ENCODE measurements at regions not wholly inside any gene's neighbourhood (a gene's known extent, or its start where the extent isn't known, plus 50 kb on each side); places are given as distances from the start of the nearest gene placed in this dataset.

GRCh38 chr4:161189286-161190134 is 974.3 kb downstream of the FSTL5 start:
- no peak for ATAC-seq
- no peaks in the 10 kb centered on the region for H3K9me3 ChIP-seq
- intact Hi-C loops (cut with DNase I, micrococcal nuclease): no loop called here
- DNase-seq: no peak
- TF ChIP-seq, protein P1, sequence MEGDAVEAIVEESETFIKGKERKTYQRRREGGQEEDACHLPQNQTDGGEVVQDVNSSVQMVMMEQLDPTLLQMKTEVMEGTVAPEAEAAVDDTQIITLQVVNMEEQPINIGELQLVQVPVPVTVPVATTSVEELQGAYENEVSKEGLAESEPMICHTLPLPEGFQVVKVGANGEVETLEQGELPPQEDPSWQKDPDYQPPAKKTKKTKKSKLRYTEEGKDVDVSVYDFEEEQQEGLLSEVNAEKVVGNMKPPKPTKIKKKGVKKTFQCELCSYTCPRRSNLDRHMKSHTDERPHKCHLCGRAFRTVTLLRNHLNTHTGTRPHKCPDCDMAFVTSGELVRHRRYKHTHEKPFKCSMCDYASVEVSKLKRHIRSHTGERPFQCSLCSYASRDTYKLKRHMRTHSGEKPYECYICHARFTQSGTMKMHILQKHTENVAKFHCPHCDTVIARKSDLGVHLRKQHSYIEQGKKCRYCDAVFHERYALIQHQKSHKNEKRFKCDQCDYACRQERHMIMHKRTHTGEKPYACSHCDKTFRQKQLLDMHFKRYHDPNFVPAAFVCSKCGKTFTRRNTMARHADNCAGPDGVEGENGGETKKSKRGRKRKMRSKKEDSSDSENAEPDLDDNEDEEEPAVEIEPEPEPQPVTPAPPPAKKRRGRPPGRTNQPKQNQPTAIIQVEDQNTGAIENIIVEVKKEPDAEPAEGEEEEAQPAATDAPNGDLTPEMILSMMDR (IDR thresholded peaks at IDR 0.05): no peak
- no peak overlapping the region for H3K4me3 ChIP-seq
- H3K4me1 ChIP-seq (ENCODE audit: low read depth): no peaks in the 10 kb centered on the region
- no peaks in the 10 kb centered on the region for H3K36me3 ChIP-seq (ENCODE audit: low read depth)

GRCh38 chr4:161188578-161188977 is 975.2 kb downstream of the FSTL5 start:
- H3K4me3 ChIP-seq: no peak overlapping the region
- DNase-seq (no peak), ATAC-seq (no peak)
- TF ChIP-seq, protein P1 (IDR thresholded peaks at IDR 0.05): no peak
- no peaks in the 10 kb centered on the region for H3K4me1 ChIP-seq (ENCODE audit: low read depth)
- H3K9me3 ChIP-seq: no peaks in the 10 kb centered on the region
- intact Hi-C loops (cut with DNase I, micrococcal nuclease): no loop called here
- no peaks in the 10 kb centered on the region for H3K36me3 ChIP-seq (ENCODE audit: low read depth)

GRCh38 chr4:161187569-161187968 is 976.2 kb downstream of the FSTL5 start:
- TF ChIP-seq, protein P1 (IDR thresholded peaks at IDR 0.05): no peak
- Histone ChIP-seq H3K36me3 (ENCODE audit: low read depth) (no peaks in the 10 kb centered on the region), H3K4me3 (no peak overlapping the region), H3K9me3 (no peaks in the 10 kb centered on the region), H3K4me1 (ENCODE audit: low read depth) (no peaks in the 10 kb centered on the region)
- DNase-seq (no peak), ATAC-seq (no peak)
- intact Hi-C loops (cut with DNase I, micrococcal nuclease): no loop called here

DNA sequence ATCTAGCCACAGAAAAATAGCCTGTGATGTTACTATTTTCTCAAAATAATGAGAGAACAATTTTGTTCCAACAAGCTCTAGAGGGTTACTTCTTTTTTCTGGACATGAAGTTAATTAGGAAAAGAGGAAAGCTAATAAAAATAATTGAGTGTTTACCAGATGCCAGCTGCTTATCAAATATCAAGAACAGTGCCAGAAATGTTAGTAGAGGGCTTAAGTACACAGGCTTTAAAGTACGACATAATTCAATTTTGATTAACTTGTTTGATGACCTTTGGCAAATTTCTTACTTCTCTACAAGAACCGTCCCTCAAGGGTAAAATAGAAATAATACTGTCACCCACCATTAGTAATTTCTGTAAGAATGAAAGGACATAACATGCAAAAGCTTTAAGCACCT is 977.0 kb downstream of the FSTL5 start:
- Histone ChIP-seq H3K36me3 (ENCODE audit: low read depth) (no peaks in the 10 kb centered on the region), H3K4me3 (no peak overlapping the region), H3K4me1 (ENCODE audit: low read depth) (no peaks in the 10 kb centered on the region), H3K9me3 (no peaks in the 10 kb centered on the region)
- intact Hi-C loops (cut with DNase I, micrococcal nuclease): no loop called here
- TF ChIP-seq, protein P1 (IDR thresholded peaks at IDR 0.05): no peak
- ATAC-seq: no peak
- DNase-seq: no peak

- no peaks in the 10 kb centered on the region for H3K9me3 ChIP-seq
- H3K4me1 ChIP-seq (ENCODE audit: low read depth): no peaks in the 10 kb centered on the region
- DNase-seq: no peak
- ATAC-seq: no peak
- intact Hi-C loops (cut with DNase I, micrococcal nuclease): no loop called here
- no peak overlapping the region for H3K4me3 ChIP-seq
- H3K36me3 ChIP-seq (ENCODE audit: low read depth): no peaks in the 10 kb centered on the region
- TF ChIP-seq, protein P1 (IDR thresholded peaks at IDR 0.05): no peak
These were observed 977.8 kb downstream of the FSTL5 start for GRCh38 chr4:161186012-161186411.
